ENCODE measurements at regions not wholly inside any gene's neighbourhood (a gene's known extent, or its start where the extent isn't known, plus 50 kb on each side); places are given as distances from the start of the nearest gene placed in this dataset.

- Histone ChIP-seq H3K27ac (ENCODE audit: extremely low read depth, low read depth, low read length) (no peak overlapping the region), H3K9me1 (ENCODE audit: control insufficient read depth, insufficient read depth, low read length) (no peaks in the 10 kb centered on the region), H3K4me1 (replicated peaks in 1 of 2; ENCODE audit: control insufficient read depth in 2 of 2, insufficient read depth in 2 of 2, low read length in 2 of 2) (no peaks in the 10 kb centered on the region), H3K4me3 (no peak overlapping the region), H3K36me3 (ENCODE audit: control insufficient read depth, insufficient read depth, low read length) (no peaks in the 10 kb centered on the region), H3K9ac (ENCODE audit: insufficient read depth in 1 of 2, low read depth in 2 of 2, low read length in 2 of 2) (no peak overlapping the region), H4K20me1 (replicated peaks; ENCODE audit: control insufficient read depth, insufficient read depth, low read length) (no peaks in the 10 kb centered on the region), H2AFZ (ENCODE audit: low read depth, low read length) (no peak overlapping the region), H3K4me2 (ENCODE audit: insufficient read depth, low read length) (no peak overlapping the region), H3K27me3 (ENCODE audit: control insufficient read depth in 2 of 2, insufficient read depth in 2 of 2, low read length in 2 of 2) (no peaks in the 10 kb centered on the region), H3K9me3 (replicated peaks; ENCODE audit: control insufficient read depth, insufficient read depth, low read depth, low read length) (no peaks in the 10 kb centered on the region; the same call in none of the 2 replicates), H3K79me2 (ENCODE audit: control insufficient read depth, insufficient read depth, low read length) (no peaks in the 10 kb centered on the region)
- DNase-seq (ENCODE audit: extremely low read depth in 1 of 4, low spot score in 3 of 4) (no peak), FAIRE-seq (no peak), ATAC-seq (no peak)
- ChIA-PET CTCF (ENCODE audit: low intra/inter-chr PET ratio) (no interaction called here), POLR2A (no interaction called here)
- TF ChIP-seq PYGO2 (tag; IDR thresholded peaks at IDR 0.05) = no peak
- TF ChIP-seq THAP7 (CRISPR knock-in tag; IDR thresholded peaks at IDR 0.05) = no peak
- no peak for TF ChIP-seq ZNF274 (IDR thresholded peaks at IDR 0.05; ENCODE audit: borderline replicate concordance, low read depth, low read length)
- no peak for TF ChIP-seq SOX6 (IDR thresholded peaks at IDR 0.05)
- no peak for TF ChIP-seq THRA (IDR thresholded peaks at IDR 0.05)
- no peak for TF ChIP-seq PTBP1 (IDR thresholded peaks at IDR 0.05; ENCODE audit: low read depth, low read length)
- no peak for TF ChIP-seq HNRNPK (IDR thresholded peaks at IDR 0.05; ENCODE audit: low read depth, low read length, poor library complexity, severe bottlenecking)
- TF ChIP-seq SMAD3 (CRISPR knock-in tag; conservative IDR thresholded peaks at IDR 0.05) = no peak
- no peak for TF ChIP-seq EHMT2 (IDR thresholded peaks at IDR 0.05)
- no peak for TF ChIP-seq SNRNP70 (optimal IDR thresholded peaks at IDR 0.05; ENCODE audit: low read depth, low read length)
- no peak for TF ChIP-seq VEZF1 (CRISPR knock-in tag; IDR thresholded peaks at IDR 0.05)
- no peak for TF ChIP-seq MYNN (IDR thresholded peaks at IDR 0.05)
- TF ChIP-seq MYNN (CRISPR knock-in tag; IDR thresholded peaks at IDR 0.05) = no peak
- TF ChIP-seq ZFX (CRISPR knock-in tag; IDR thresholded peaks at IDR 0.05) = no peak
- TF ChIP-seq SIN3A (IDR thresholded peaks at IDR 0.05; ENCODE audit: borderline replicate concordance in 2 of 2, control insufficient read depth in 1 of 2, low read depth in 2 of 2, low read length in 2 of 2) = no peak
- no peak for TF ChIP-seq CREBBP (IDR thresholded peaks at IDR 0.05; ENCODE audit: low read depth, low read length)
- TF ChIP-seq TRIM28 (IDR thresholded peaks at IDR 0.05) = no peak
- no peak for TF ChIP-seq CCNT2 (IDR thresholded peaks at IDR 0.05; ENCODE audit: borderline replicate concordance, extremely low read depth, insufficient read length, low read depth, low read length)
- intact Hi-C loops (cut with micrococcal nuclease) = no loop called here
- BruUV-seq (replicated peaks) = no TSS peak
- WGBS (ENCODE audit: insufficient coverage, low coverage, missing lambda C conversion rate) = 0% methylated on average over 5 of the region's 5 CpGs
- in situ Hi-C loops (cut with MboI) = no loop called here
Observed at GRCh38 chr1:190578017-190578416, 100.4 kb upstream of the BRINP3 start.
